Activated CD4-positive, alpha-beta T cell treated with anti-CD3 and anti-CD28 coated beads for 36 hours (primary cell): ENCODE measurements at regions not wholly inside any gene's neighbourhood (a gene's known extent, or its start where the extent isn't known, plus 50 kb on each side); places are given as distances from the start of the nearest gene placed in this dataset.

Source experiments
- ATAC-seq: fragments of 200-7000 bp; cut with Tn5 transposase; one replicate; pipeline ENCODE4 v1.10.0; 2021; ENCODE audit warnings: mild to moderate bottlenecking, moderate library complexity
- CTCF ChIA-PET: fragments of 350-600 bp; sonication (Branson Sonifier 250); formaldehyde crosslinking; loops from one replicate; lab custom pipeline; 2021; ENCODE audit warnings: antibody characterized with exemption; lab: Charles Lee
- POLR2A ChIA-PET: fragments of 350-600 bp; sonication (Branson Sonifier 250); formaldehyde crosslinking; loops from one replicate; lab custom pipeline; 2021; ENCODE audit warnings: antibody characterized with exemption, inconsistent platforms; lab: Charles Lee
- DNase-seq: peaks from one replicate; pipeline ENCODE4 v3.0.0-alpha.2; 2020
- H3K27ac Mint-ChIP-seq: one replicate; pipeline ENCODE4 v1.8.0; 2021; ENCODE audit warnings: mixed read lengths
- H3K27me3 Mint-ChIP-seq: one replicate; pipeline ENCODE4 v1.8.0; 2021; ENCODE audit warnings: mixed read lengths
- H3K36me3 Mint-ChIP-seq: one replicate; pipeline ENCODE4 v1.8.0; 2021; ENCODE audit warnings: low read depth, mixed read lengths
- H3K4me1 Mint-ChIP-seq: one replicate; pipeline ENCODE4 v1.8.0; 2021; ENCODE audit warnings: mixed read lengths
- H3K4me3 Mint-ChIP-seq: one replicate; pipeline ENCODE4 v1.8.0; 2021; ENCODE audit warnings: mild to moderate bottlenecking, moderate library complexity, mixed read lengths
- H3K9me3 Mint-ChIP-seq: one replicate; pipeline ENCODE4 v1.8.0; 2021; ENCODE audit warnings: low read depth, mixed read lengths
- intact Hi-C, 2 experiments: fragments of 100-400 bp; cut with DNase I in 1 of 2; cut with micrococcal nuclease in 1 of 2; formaldehyde crosslinking; loops; one replicate each; pipeline versions ENCODE4 v1.14.2 to v1.15.1; 2022 to 2024; cut with DNase I, micrococcal nuclease

GRCh38 chr2:126990605-126991532 is 92.2 kb downstream of the TEX51 start:
- Mint-ChIP-seq H3K27me3 (peaks cover 26% of the 10 kb centered on the region), H3K9me3 (no peaks in the 10 kb centered on the region), H3K36me3 (no peaks in the 10 kb centered on the region), H3K4me1 (no peaks in the 10 kb centered on the region), H3K27ac (no peak overlapping the region), H3K4me3 (no peak overlapping the region)
- DNase-seq = no peak
- intact Hi-C loops = loop anchor here in 1 of 2 experiments (2.0 kb wide), 1 partner anchor 78 kb away; no protein-coding TSS in a partner anchor
- ATAC-seq = no peak
- ChIA-PET CTCF (interaction anchor here (1.1 kb wide), 1 partner anchor 19 kb away, joined by 3 read pairs; no protein-coding TSS in a partner anchor), POLR2A (interaction anchor here (0.7 kb wide), 1 partner anchor 84 kb away, joined by 3 read pairs; no protein-coding TSS in a partner anchor)

- POLR2A ChIA-PET = no interaction called here
- no peaks in the 10 kb centered on the region for H3K9me3 Mint-ChIP-seq
- CTCF ChIA-PET = interaction anchor here (0.6 to 0.9 kb wide), 3 partner anchors 22 to 279 kb away, joined by 3 to 5 read pairs (median 3); no protein-coding TSS in a partner anchor
Observed at GRCh38 chr2:126994340-126994777, 95.7 kb downstream of the TEX51 start.

GRCh38 chr2:126995621-126996377 is 97.1 kb downstream of the TEX51 start:
- CTCF ChIA-PET = interaction anchor here (1.0 kb wide), 1 partner anchor 24 kb away, joined by 4 read pairs; no protein-coding TSS in a partner anchor
- H3K4me1 Mint-ChIP-seq = no peaks in the 10 kb centered on the region
- H3K27me3 Mint-ChIP-seq = peaks cover 10% of the 10 kb centered on the region
- DNase-seq (no peak), ATAC-seq (no peak)
- POLR2A ChIA-PET = no interaction called here
- H3K36me3 Mint-ChIP-seq = no peaks in the 10 kb centered on the region
- H3K4me3 Mint-ChIP-seq = no peak overlapping the region
- intact Hi-C loops = no loop called here
- no peaks in the 10 kb centered on the region for H3K9me3 Mint-ChIP-seq
- H3K27ac Mint-ChIP-seq = no peak overlapping the region

More at GRCh38 chr2:126994340-126994777, 95.7 kb downstream of the TEX51 start:
- ATAC-seq (no peak), DNase-seq (no peak)
- Mint-ChIP-seq H3K4me1 (no peaks in the 10 kb centered on the region), H3K36me3 (no peaks in the 10 kb centered on the region), H3K27ac (no peak overlapping the region), H3K4me3 (no peak overlapping the region), H3K27me3 (peaks cover 18% of the 10 kb centered on the region)
- intact Hi-C loops = no loop called here

- H3K9me3 Mint-ChIP-seq = no peaks in the 10 kb centered on the region
- no peak for DNase-seq
- no peak overlapping the region for H3K4me3 Mint-ChIP-seq
- H3K27me3 Mint-ChIP-seq = peaks cover 9% of the 10 kb centered on the region
- H3K36me3 Mint-ChIP-seq = no peaks in the 10 kb centered on the region
- H3K4me1 Mint-ChIP-seq = no peaks in the 10 kb centered on the region
- POLR2A ChIA-PET = no interaction called here
- CTCF ChIA-PET = interaction anchor here (1.0 kb wide), 1 partner anchor 24 kb away, joined by 4 read pairs; no protein-coding TSS in a partner anchor
- intact Hi-C loops = no loop called here
- ATAC-seq = no peak
- no peak overlapping the region for H3K27ac Mint-ChIP-seq
Observed at GRCh38 chr2:126996378-126996699, 97.6 kb downstream of the TEX51 start.
